GM12872 (cell line): ENCODE measurements at regions not wholly inside any gene's neighbourhood (a gene's known extent, or its start where the extent isn't known, plus 50 kb on each side); places are given as distances from the start of the nearest gene placed in this dataset.

Source experiments
- CTCF ChIP-seq: IDR thresholded peaks from 3 replicates; pipeline ENCODE4 v1.5.1; 2011; ENCODE audit warnings: low read depth, mild to moderate bottlenecking, low read length, moderate library complexity; ENCODE audit not compliant: insufficient read depth

- no peak for TF ChIP-seq CTCF
Measured at GRCh38 chr12:28939427-28939826, 209.7 kb upstream of the FAR2 start.

DNA sequence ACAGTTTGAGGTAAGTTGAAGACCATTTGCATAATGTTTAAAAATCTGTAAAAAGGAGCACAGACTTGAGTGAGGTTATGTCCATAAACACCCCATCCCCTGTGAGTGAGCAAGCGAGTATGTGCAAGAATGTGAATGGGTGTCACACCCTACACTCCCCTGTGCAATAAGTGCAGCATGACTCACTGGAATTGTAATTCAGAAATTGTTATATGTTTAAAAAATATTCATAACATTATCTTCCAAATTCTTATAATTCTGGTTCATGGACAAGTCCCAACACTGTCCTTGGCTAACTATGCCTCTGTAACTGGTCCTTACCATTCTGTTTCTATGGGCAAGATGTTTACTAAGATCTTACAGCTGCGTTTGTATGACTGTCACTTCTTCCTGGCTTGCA, 207.8 kb upstream of the FAR2 start:
- no peak for TF ChIP-seq CTCF

GRCh38 chr12:28946361-28946760, 202.7 kb upstream of the FAR2 start:
- TF ChIP-seq CTCF: no peak

DNA sequence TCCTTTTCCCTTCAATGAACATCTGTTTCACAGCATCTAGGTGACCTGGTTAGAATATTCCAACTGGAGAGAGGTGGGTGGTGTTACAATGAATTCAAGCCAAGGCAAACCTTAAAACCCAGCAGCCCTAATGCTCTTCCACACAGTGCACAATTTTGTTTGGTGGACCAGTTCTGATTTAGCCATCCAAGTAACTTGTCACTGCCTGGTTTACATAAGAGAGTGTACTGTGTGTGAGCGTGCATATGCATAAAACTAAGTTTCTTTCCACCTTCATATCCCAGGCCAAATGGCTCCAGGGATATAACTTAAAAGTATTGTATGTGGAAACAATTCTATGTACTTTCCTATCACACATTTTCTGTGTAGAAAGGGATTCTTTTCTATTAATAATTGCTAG, 200.4 kb upstream of the FAR2 start:
- no peak for TF ChIP-seq CTCF

GRCh38 chr12:28949184-28949583, 199.9 kb upstream of the FAR2 start:
- no peak for TF ChIP-seq CTCF

- no peak for TF ChIP-seq CTCF
Measured at GRCh38 chr12:28950049-28950448, 199.0 kb upstream of the FAR2 start.

GRCh38 chr12:28951935-28952334, 197.1 kb upstream of the FAR2 start:
- no peak for TF ChIP-seq CTCF

- TF ChIP-seq CTCF: no peak
Measured at GRCh38 chr12:28954333-28954732, 194.7 kb upstream of the FAR2 start.
